ENCODE measurements at regions not wholly inside any gene's neighbourhood (a gene's known extent, or its start where the extent isn't known, plus 50 kb on each side); places are given as distances from the start of the nearest gene placed in this dataset.

GRCh38 chr11:70853770-70854108, 398.6 kb downstream of the SHANK2 start:
- no peaks in the 10 kb centered on the region for H3K9me3 ChIP-seq (ENCODE audit: low read depth)
- no peaks in the 10 kb centered on the region for H4K20me1 ChIP-seq (ENCODE audit: low read depth)
- TF ChIP-seq EZH2 (IDR thresholded peaks at IDR 0.05) (no peak), CTCF (IDR thresholded peaks at IDR 0.05) (no peak), EZH2phosphoT487 (IDR thresholded peaks at IDR 0.05) (no peak)
- H3K4me3 Mint-ChIP-seq: no peak overlapping the region
- no peak overlapping the region for H3K9ac ChIP-seq
- H3K27ac Mint-ChIP-seq: no peak overlapping the region
- no peak overlapping the region for H3K4me3 ChIP-seq
- H3K27me3 Mint-ChIP-seq (ENCODE audit: insufficient read depth, low read depth): peaks cover 14% of the 10 kb centered on the region
- H2AFZ ChIP-seq (replicated peaks): no peak overlapping the region
- H3K4me1 ChIP-seq: peaks cover 15% of the 10 kb centered on the region
- no peaks in the 10 kb centered on the region for H3F3A ChIP-seq (ENCODE audit: low read depth)
- no peak overlapping the region for H3K4me2 ChIP-seq
- DNase-seq (ENCODE audit: low spot score): no peak
- H3K36me3 ChIP-seq: no peaks in the 10 kb centered on the region
- peaks cover 3% of the 10 kb centered on the region for H3K9me3 Mint-ChIP-seq
- H3K79me2 ChIP-seq (ENCODE audit: low read depth): no peaks in the 10 kb centered on the region
- H3K36me3 Mint-ChIP-seq: no peaks in the 10 kb centered on the region
- H3K4me1 Mint-ChIP-seq: peaks cover 6% of the 10 kb centered on the region
- no peaks in the 10 kb centered on the region for H3K27me3 ChIP-seq
- H3K27ac ChIP-seq: no peak overlapping the region

- Mint-ChIP-seq H3K36me3 (no peaks in the 10 kb centered on the region), H3K27me3 (ENCODE audit: insufficient read depth, low read depth) (peaks cover 16% of the 10 kb centered on the region), H3K4me1 (peaks cover 7% of the 10 kb centered on the region), H3K9me3 (peaks cover 3% of the 10 kb centered on the region), H3K27ac (no peak overlapping the region), H3K4me3 (peak overlapping the region; percentile 26)
- Histone ChIP-seq H3K4me3 (no peak overlapping the region), H2AFZ (replicated peaks) (no peak overlapping the region), H3K27me3 (no peaks in the 10 kb centered on the region), H3K9ac (no peak overlapping the region), H3K4me2 (no peak overlapping the region), H3F3A (ENCODE audit: low read depth) (no peaks in the 10 kb centered on the region), H3K27ac (no peak overlapping the region), H3K36me3 (no peaks in the 10 kb centered on the region), H3K9me3 (ENCODE audit: low read depth) (no peaks in the 10 kb centered on the region), H4K20me1 (ENCODE audit: low read depth) (no peaks in the 10 kb centered on the region), H3K4me1 (peaks cover 15% of the 10 kb centered on the region), H3K79me2 (ENCODE audit: low read depth) (no peaks in the 10 kb centered on the region)
- no peak for DNase-seq (ENCODE audit: low spot score)
- TF ChIP-seq EZH2 (IDR thresholded peaks at IDR 0.05) (no peak), EZH2phosphoT487 (IDR thresholded peaks at IDR 0.05) (no peak), CTCF (IDR thresholded peaks at IDR 0.05) (no peak)
Observed at GRCh38 chr11:70854201-70854600, 398.2 kb downstream of the SHANK2 start.

GRCh38 chr11:70854901-70855556, 397.3 kb downstream of the SHANK2 start:
- Histone ChIP-seq H3K4me3 (no peak overlapping the region), H3F3A (ENCODE audit: low read depth) (no peaks in the 10 kb centered on the region), H3K27ac (no peak overlapping the region), H3K79me2 (ENCODE audit: low read depth) (no peaks in the 10 kb centered on the region), H3K4me2 (no peak overlapping the region), H3K4me1 (peaks cover 16% of the 10 kb centered on the region), H3K27me3 (no peaks in the 10 kb centered on the region), H3K9me3 (ENCODE audit: low read depth) (no peaks in the 10 kb centered on the region), H3K9ac (no peak overlapping the region), H2AFZ (replicated peaks) (no peak overlapping the region), H3K36me3 (no peaks in the 10 kb centered on the region), H4K20me1 (ENCODE audit: low read depth) (no peaks in the 10 kb centered on the region)
- H3K4me1 Mint-ChIP-seq: peaks cover 10% of the 10 kb centered on the region
- peaks cover 16% of the 10 kb centered on the region for H3K27me3 Mint-ChIP-seq (ENCODE audit: insufficient read depth, low read depth)
- no peak for DNase-seq (ENCODE audit: low spot score)
- H3K36me3 Mint-ChIP-seq: peaks cover 1% of the 10 kb centered on the region
- TF ChIP-seq EZH2phosphoT487 (IDR thresholded peaks at IDR 0.05): no peak
- H3K27ac Mint-ChIP-seq: no peak overlapping the region
- H3K4me3 Mint-ChIP-seq: no peak overlapping the region
- peaks cover 3% of the 10 kb centered on the region for H3K9me3 Mint-ChIP-seq

- peaks cover 22% of the 10 kb centered on the region for H3K27me3 Mint-ChIP-seq (ENCODE audit: insufficient read depth, low read depth)
Observed at GRCh38 chr11:70857894-70858293, 394.5 kb downstream of the SHANK2 start.

More at GRCh38 chr11:70857894-70858293, 394.5 kb downstream of the SHANK2 start:
- H4K20me1 ChIP-seq (ENCODE audit: low read depth): no peaks in the 10 kb centered on the region
- DNase-seq (ENCODE audit: low spot score): no peak
- peaks cover 21% of the 10 kb centered on the region for H3F3A ChIP-seq (ENCODE audit: low read depth)
- H3K4me2 ChIP-seq: no peak overlapping the region
- H3K27ac ChIP-seq: no peak overlapping the region
- H3K4me1 ChIP-seq: peaks cover 40% of the 10 kb centered on the region
- Mint-ChIP-seq H3K9me3 (peaks cover 2% of the 10 kb centered on the region), H3K27ac (no peak overlapping the region), H3K4me3 (no peak overlapping the region), H3K4me1 (peaks cover 34% of the 10 kb centered on the region), H3K36me3 (peaks cover 3% of the 10 kb centered on the region)
- TF ChIP-seq CTCF (IDR thresholded peaks at IDR 0.05) (no peak), EZH2phosphoT487 (IDR thresholded peaks at IDR 0.05) (no peak), EZH2 (IDR thresholded peaks at IDR 0.05) (no peak)
- no peaks in the 10 kb centered on the region for H3K36me3 ChIP-seq
- no peak overlapping the region for H3K4me3 ChIP-seq
- H3K9me3 ChIP-seq (ENCODE audit: low read depth): no peaks in the 10 kb centered on the region
- H3K9ac ChIP-seq: no peak overlapping the region
- H3K79me2 ChIP-seq (ENCODE audit: low read depth): no peaks in the 10 kb centered on the region
- no peak overlapping the region for H2AFZ ChIP-seq (replicated peaks)
- H3K27me3 ChIP-seq: no peaks in the 10 kb centered on the region

Data from neural progenitor cell (in vitro differentiated cells).